Tibial nerve (tissue), 4 donors: ENCODE measurements at regions not wholly inside any gene's neighbourhood (a gene's known extent, or its start where the extent isn't known, plus 50 kb on each side); places are given as distances from the start of the nearest gene placed in this dataset.
"Not testable (repeated sequence)": the region's sequence is repeated elsewhere in the genome, so short reads cannot be mapped to it uniquely, and the experiment has no call there.

Source experiments
- DNase-seq, 2 donors: peaks; one replicate each; pipeline ENCODE4 v3.0.0-alpha.2; 2019; ENCODE audit warnings: low spot score in 2 of 2
- H3K27ac ChIP-seq, 4 donors: fragments of 200-600 bp; sonication (generic) in 3 of 4; one replicate each; pipeline ENCODE4 v1.5.1; 2017 to 2019; ENCODE audit warnings: mild to moderate bottlenecking in 1 of 4
- H3K27me3 ChIP-seq, 2 donors: fragments of 200-600 bp; sonication (generic) in 1 of 2; one replicate each; pipeline versions ENCODE4 v1.5.1 to v1.6.0; 2017 to 2019
- H3K36me3 ChIP-seq, 3 donors: fragments of 200-600 bp; sonication (generic); one replicate each; pipeline ENCODE4 v1.5.1; 2018 to 2019
- H3K4me1 ChIP-seq, 4 donors: fragments of 200-600 bp; sonication (generic) in 3 of 4; one replicate each; pipeline ENCODE4 v1.5.1; 2017 to 2019
- H3K4me3 ChIP-seq, 4 donors: fragments of 200-600 bp; sonication (generic) in 3 of 4; one replicate each; pipeline ENCODE4 v1.5.1; 2017 to 2019; ENCODE audit warnings: mild to moderate bottlenecking in 1 of 4, moderate library complexity in 1 of 4
- H3K9me3 ChIP-seq, 4 donors: fragments of 200-600 bp; sonication (generic) in 3 of 4; one replicate each; pipeline ENCODE4 v1.5.1; 2017 to 2019
- CTCF ChIP-seq, 5 experiments: fragments of 200-600 bp in 3 of 5; fragments of 450-650 bp in 2 of 5; sonication (generic) in 3 of 5; IDR thresholded peaks; one replicate each; pipeline ENCODE4 v1.5.1; 2016 to 2019; ENCODE audit warnings: antibody characterized with exemption in 5 of 5, mild to moderate bottlenecking in 3 of 5, moderate library complexity in 2 of 5
- EP300 ChIP-seq, 2 donors: sonication (generic); formaldehyde crosslinking; IDR thresholded peaks; one replicate each; pipeline ENCODE4 v1.6.1; 2017; ENCODE audit warnings: antibody characterized with exemption in 2 of 2, mild to moderate bottlenecking in 1 of 2
- POLR2A ChIP-seq, 2 donors: fragments of 450-650 bp; IDR thresholded peaks; one replicate each; pipeline ENCODE4 v1.6.1; 2017; ENCODE audit warnings: antibody characterized with exemption in 2 of 2, mild to moderate bottlenecking in 2 of 2, moderate library complexity in 2 of 2
- WGBS, 2 donors: methylation state at CpG; one replicate each; pipeline ENCODE4 v1.1.5; 2018; 5-methylcytosine and 5-hydroxymethylcytosine counted together

GRCh38 chr20:29119141-29119540 is 2138.3 kb upstream of the DEFB115 start:
- peaks cover 0 to 11% (median 0%) of the 10 kb centered on the region in 3 donors for H3K36me3 ChIP-seq
- H3K4me1 ChIP-seq, result no peaks in the 10 kb centered on the region
- no peak for DNase-seq
- peaks cover 0 to 4% (median 0%) of the 10 kb centered on the region in 4 donors for H3K9me3 ChIP-seq
- H3K27ac ChIP-seq, result no peak overlapping the region
- TF ChIP-seq EP300 (IDR thresholded peaks at IDR 0.05) (no peak), CTCF (IDR thresholded peaks at IDR 0.05) (no peak), POLR2A (IDR thresholded peaks at IDR 0.05) (no peak)
- 56 to 63% methylated on average over 7 of the region's 7 CpGs for WGBS, 2 donors
- no peaks in the 10 kb centered on the region for H3K27me3 ChIP-seq
- H3K4me3 ChIP-seq, result no peak overlapping the region

- H3K4me1 ChIP-seq, H3K27me3 ChIP-seq, DNase-seq, H3K9me3 ChIP-seq, H3K4me3 ChIP-seq, H3K27ac ChIP-seq: not testable (repeated sequence)
- peaks cover 0 to 11% (median 0%) of the 10 kb centered on the region in 3 donors for H3K36me3 ChIP-seq
- 70 to 71% methylated on average over 1 of the region's 1 CpG for WGBS, 2 donors
Measured at GRCh38 chr20:29119684-29120083, 2137.8 kb upstream of the DEFB115 start.

DNA sequence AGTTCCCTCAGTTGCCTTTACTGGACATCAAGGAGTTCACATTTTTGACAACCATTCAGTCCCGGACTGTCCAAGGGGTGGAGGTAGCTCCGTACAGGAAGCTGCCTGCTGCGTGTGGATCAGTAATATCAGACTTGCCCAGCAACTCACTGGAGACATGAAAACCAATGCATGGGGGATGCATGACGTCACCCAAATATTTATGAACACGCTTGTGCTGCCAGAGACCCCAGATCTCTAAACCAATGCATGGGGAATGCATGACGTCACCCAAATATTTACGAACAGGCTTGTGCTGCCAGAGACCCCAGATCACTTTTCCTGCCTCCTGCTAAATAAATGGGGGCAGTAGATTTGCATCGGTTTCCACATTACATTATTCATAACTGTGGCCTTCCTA is 2137.4 kb upstream of the DEFB115 start:
- not testable (repeated sequence) for DNase-seq, H3K27ac ChIP-seq, H3K4me1 ChIP-seq, H3K9me3 ChIP-seq, H3K4me3 ChIP-seq, H3K27me3 ChIP-seq
- WGBS, 2 donors, result 49 to 50% methylated on average over 8 of the region's 8 CpGs
- H3K36me3 ChIP-seq, result peaks cover 0 to 11% (median 0%) of the 10 kb centered on the region in 3 donors

DNA sequence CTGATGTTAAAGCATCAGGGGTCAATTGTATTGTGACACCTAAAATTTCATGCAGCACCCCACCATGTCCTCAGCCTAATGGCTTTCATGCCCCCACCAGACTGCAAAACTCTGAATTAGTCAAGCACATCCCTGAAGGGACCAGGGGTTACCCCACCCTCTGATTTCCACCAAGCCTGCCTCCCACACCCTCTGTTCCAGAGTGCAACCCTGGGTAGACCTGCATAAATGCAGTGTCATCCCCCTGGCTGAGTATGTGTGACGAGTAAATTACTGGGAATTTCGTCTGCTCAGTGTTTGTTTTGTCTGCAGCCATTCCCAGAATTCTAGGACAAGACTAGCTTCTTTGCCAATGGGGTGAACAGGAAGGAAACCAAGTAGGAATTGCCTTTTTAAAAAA is 2136.9 kb upstream of the DEFB115 start:
- H3K27me3 ChIP-seq, DNase-seq, H3K27ac ChIP-seq, H3K9me3 ChIP-seq, H3K4me1 ChIP-seq, H3K4me3 ChIP-seq: not testable (repeated sequence)
- WGBS, 2 donors, result 10 to 22% methylated on average over 2 of the region's 2 CpGs
- peaks cover 0 to 11% (median 0%) of the 10 kb centered on the region in 3 donors for H3K36me3 ChIP-seq

DNA sequence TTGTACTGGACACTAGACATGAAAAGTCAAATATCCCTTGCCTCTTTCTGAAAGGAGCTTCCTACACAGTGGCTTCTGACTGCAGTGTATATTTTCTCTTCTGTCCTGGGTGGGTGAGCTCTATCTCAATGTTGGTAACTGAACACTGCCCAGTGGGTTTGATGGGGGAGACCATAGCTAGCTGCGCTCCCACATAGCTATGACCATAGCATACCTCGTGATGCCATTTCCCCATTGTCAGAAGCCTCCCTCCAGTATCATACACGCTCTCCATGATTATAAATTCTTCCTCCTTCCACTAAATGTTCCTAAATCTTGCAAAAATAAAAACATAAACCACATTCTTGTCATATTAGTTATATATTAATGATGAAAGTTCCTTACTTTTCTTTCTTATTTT is 2134.7 kb upstream of the DEFB115 start:
- H3K4me1 ChIP-seq, H3K27me3 ChIP-seq, DNase-seq, H3K4me3 ChIP-seq, H3K27ac ChIP-seq, H3K9me3 ChIP-seq: not testable (repeated sequence)
- 38 to 44% methylated on average over 3 of the region's 3 CpGs for WGBS, 2 donors
- H3K36me3 ChIP-seq, result peaks cover 0 to 11% (median 0%) of the 10 kb centered on the region in 3 donors

GRCh38 chr20:29123861-29124260 is 2133.6 kb upstream of the DEFB115 start:
- Histone ChIP-seq H3K4me3 (no peak overlapping the region), H3K9me3 (no peaks in the 10 kb centered on the region), H3K36me3 (peaks cover 0 to 4% (median 0%) of the 10 kb centered on the region in 3 donors), H3K4me1 (no peaks in the 10 kb centered on the region), H3K27me3 (no peaks in the 10 kb centered on the region), H3K27ac (no peak overlapping the region)
- DNase-seq, result no peak
- no peak for TF ChIP-seq POLR2A (IDR thresholded peaks at IDR 0.05)
- no peak for TF ChIP-seq EP300 (IDR thresholded peaks at IDR 0.05)
- TF ChIP-seq CTCF (IDR thresholded peaks at IDR 0.05), result no peak
- 64 to 70% methylated on average over 1 of the region's 1 CpG for WGBS, 2 donors
